HG03139 (cell line): ENCODE measurements at regions not wholly inside any gene's neighbourhood (a gene's known extent, or its start where the extent isn't known, plus 50 kb on each side); places are given as distances from the start of the nearest gene placed in this dataset.

ENCODE experiments used
- ATAC-seq: cut with Tn5 transposase; IDR thresholded peaks from one replicate; pipeline ENCODE4 v1.9.1; 2021; ENCODE audit not compliant: unreplicated experiment

GRCh38 chr14:96617635-96618034 lies 115.5 kb downstream of the PAPOLA start:
- ATAC-seq: no peak

- no peak for ATAC-seq
Measured at GRCh38 chr14:96622926-96623325, 120.7 kb downstream of the PAPOLA start.

GRCh38 chr14:96623676-96624484 lies 121.7 kb downstream of the PAPOLA start:
- ATAC-seq: no peak

GRCh38 chr14:96624661-96625425 lies 122.7 kb downstream of the PAPOLA start:
- no peak for ATAC-seq

GRCh38 chr14:96625426-96625985 lies 123.3 kb downstream of the PAPOLA start:
- no peak for ATAC-seq

GRCh38 chr14:96626121-96626768 lies 124.1 kb downstream of the PAPOLA start:
- ATAC-seq: no peak

GRCh38 chr14:96626916-96627315 lies 124.7 kb downstream of the PAPOLA start:
- ATAC-seq: no peak

GRCh38 chr14:96627386-96627785 lies 125.2 kb downstream of the PAPOLA start:
- no peak for ATAC-seq

GRCh38 chr14:96627811-96628775 lies 125.9 kb downstream of the PAPOLA start:
- no peak for ATAC-seq

GRCh38 chr14:96629082-96629481 lies 126.9 kb downstream of the PAPOLA start:
- no peak for ATAC-seq

GRCh38 chr14:96629558-96630222 lies 127.5 kb downstream of the PAPOLA start:
- ATAC-seq: no peak

GRCh38 chr14:96630281-96630680 lies 128.1 kb downstream of the PAPOLA start:
- ATAC-seq: no peak

GRCh38 chr14:96631030-96631429 lies 128.8 kb downstream of the PAPOLA start:
- no peak for ATAC-seq

- ATAC-seq: no peak
Measured at GRCh38 chr14:96631621-96632362, 129.6 kb downstream of the PAPOLA start.

- ATAC-seq: no peak
Measured at GRCh38 chr14:96632363-96632758, 130.2 kb downstream of the PAPOLA start.

GRCh38 chr14:96633096-96633495 lies 130.9 kb downstream of the PAPOLA start:
- no peak for ATAC-seq

GRCh38 chr14:96634481-96634880 lies 132.3 kb downstream of the PAPOLA start:
- no peak for ATAC-seq

- ATAC-seq: no peak
Measured at GRCh38 chr14:96634896-96635295, 132.7 kb downstream of the PAPOLA start.

GRCh38 chr14:96635850-96636249 lies 133.7 kb downstream of the PAPOLA start:
- ATAC-seq: no peak
